Natural killer cell (primary cell): ENCODE measurements at regions not wholly inside any gene's neighbourhood (a gene's known extent, or its start where the extent isn't known, plus 50 kb on each side); places are given as distances from the start of the nearest gene placed in this dataset.

Source experiments
- ATAC-seq, 3 donors: fragments of 150-1000 bp in 2 of 3; fragments of 200-7000 bp in 1 of 3; cut with Tn5 transposase; 1 replicate in 1 of 3; 2 replicates in 2 of 3; pipeline ENCODE4 v1.10.0; 2021; ENCODE audit warnings: mild to moderate bottlenecking in 2 of 3, moderate library complexity in 2 of 3
- DNase-seq, 2 donors: peaks; one replicate each; pipeline versions ENCODE4 v3.0.0 to v3.0.0-alpha.2; 2013 to 2021; ENCODE audit warnings: mixed read lengths in 1 of 2
- H3K27ac ChIP-seq: one replicate; pipeline ENCODE4 v1.5.1; 2013; ENCODE audit warnings: mild to moderate bottlenecking, low read length
- H3K27me3 ChIP-seq: one replicate; pipeline ENCODE4 v1.6.1; 2013; ENCODE audit warnings: low read length; ENCODE audit not compliant: control insufficient read depth, insufficient read depth
- H3K36me3 ChIP-seq: one replicate; pipeline ENCODE4 v1.6.1; 2013; ENCODE audit warnings: low read length; ENCODE audit not compliant: control insufficient read depth, insufficient read depth
- H3K4me1 ChIP-seq: one replicate; pipeline ENCODE4 v1.6.1; 2013; ENCODE audit warnings: low read length; ENCODE audit not compliant: control insufficient read depth, insufficient read depth
- H3K4me3 ChIP-seq: one replicate; pipeline ENCODE4 v1.5.1; 2013; ENCODE audit warnings: low read length
- H3K9me3 ChIP-seq: one replicate; pipeline ENCODE4 v1.6.1; 2013; ENCODE audit warnings: low read length; ENCODE audit not compliant: control insufficient read depth, insufficient read depth
- H3K27ac Mint-ChIP-seq, 2 donors: one replicate each; pipeline ENCODE4 v1.8.0; 2022; ENCODE audit warnings: mild to moderate bottlenecking in 2 of 2, mixed read lengths in 2 of 2, moderate library complexity in 1 of 2
- H3K27me3 Mint-ChIP-seq, 2 donors: one replicate each; pipeline ENCODE4 v1.8.0; 2022; ENCODE audit warnings: low read depth in 2 of 2, mixed read lengths in 2 of 2
- H3K36me3 Mint-ChIP-seq: one replicate; pipeline ENCODE4 v1.8.0; 2022; ENCODE audit warnings: mixed read lengths
- H3K4me1 Mint-ChIP-seq, 2 donors: one replicate each; pipeline ENCODE4 v1.8.0; 2022; ENCODE audit warnings: mixed read lengths in 2 of 2
- H3K4me3 Mint-ChIP-seq: one replicate; pipeline ENCODE4 v1.8.0; 2022; ENCODE audit warnings: mild to moderate bottlenecking, moderate library complexity, mixed read lengths
- H3K9me3 Mint-ChIP-seq, 2 donors: one replicate each; pipeline ENCODE4 v1.8.0; 2022; ENCODE audit warnings: mixed read lengths in 2 of 2
- WGBS: methylation state at CpG from one replicate; pipeline ENCODE4 v1.1.7; 2013; ENCODE audit warnings: missing lambda C conversion rate; ENCODE audit not compliant: insufficient coverage; 5-methylcytosine and 5-hydroxymethylcytosine counted together
- intact Hi-C: fragments of 100-400 bp; cut with micrococcal nuclease; formaldehyde crosslinking; loops from one replicate; pipeline ENCODE4 v1.14.2; 2022
- TF ChIP-seq, protein P1 (sequence below): fragments of 200-600 bp; IDR thresholded peaks from one replicate; pipeline ENCODE4 v1.8.0; 2022; ENCODE audit warnings: antibody characterized with exemption

DNA sequence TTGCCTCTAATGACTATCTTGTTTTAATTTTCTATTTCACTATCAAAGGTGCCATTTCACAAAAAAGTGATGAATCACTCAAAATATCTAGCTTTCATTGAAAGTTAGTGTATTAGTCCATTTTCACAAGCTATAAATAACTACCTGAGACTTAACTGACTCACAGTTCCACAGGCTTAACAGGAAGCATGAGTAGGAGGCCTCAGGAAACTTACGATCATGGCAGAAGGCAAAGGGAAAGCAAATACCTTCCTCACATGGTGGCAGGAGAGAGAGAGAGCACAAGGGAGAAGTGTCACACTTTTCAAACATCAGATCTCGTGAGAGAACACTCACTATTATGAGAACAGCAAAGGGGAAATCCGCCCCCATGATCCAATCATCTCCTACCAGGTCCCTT is 1220.4 kb upstream of the ZEB2 start:
- Histone ChIP-seq H3K4me3 (no peak overlapping the region), H3K27me3 (no peaks in the 10 kb centered on the region), H3K4me1 (no peaks in the 10 kb centered on the region), H3K36me3 (no peaks in the 10 kb centered on the region), H3K27ac (no peak overlapping the region), H3K9me3 (no peaks in the 10 kb centered on the region)
- H3K27me3 Mint-ChIP-seq: peaks cover 3 to 9% of the 10 kb centered on the region in 2 donors
- DNase-seq (no peak), ATAC-seq (no peak)
- no peaks in the 10 kb centered on the region for H3K9me3 Mint-ChIP-seq
- H3K4me1 Mint-ChIP-seq: no peaks in the 10 kb centered on the region
- no peaks in the 10 kb centered on the region for H3K36me3 Mint-ChIP-seq
- TF ChIP-seq, protein P1, sequence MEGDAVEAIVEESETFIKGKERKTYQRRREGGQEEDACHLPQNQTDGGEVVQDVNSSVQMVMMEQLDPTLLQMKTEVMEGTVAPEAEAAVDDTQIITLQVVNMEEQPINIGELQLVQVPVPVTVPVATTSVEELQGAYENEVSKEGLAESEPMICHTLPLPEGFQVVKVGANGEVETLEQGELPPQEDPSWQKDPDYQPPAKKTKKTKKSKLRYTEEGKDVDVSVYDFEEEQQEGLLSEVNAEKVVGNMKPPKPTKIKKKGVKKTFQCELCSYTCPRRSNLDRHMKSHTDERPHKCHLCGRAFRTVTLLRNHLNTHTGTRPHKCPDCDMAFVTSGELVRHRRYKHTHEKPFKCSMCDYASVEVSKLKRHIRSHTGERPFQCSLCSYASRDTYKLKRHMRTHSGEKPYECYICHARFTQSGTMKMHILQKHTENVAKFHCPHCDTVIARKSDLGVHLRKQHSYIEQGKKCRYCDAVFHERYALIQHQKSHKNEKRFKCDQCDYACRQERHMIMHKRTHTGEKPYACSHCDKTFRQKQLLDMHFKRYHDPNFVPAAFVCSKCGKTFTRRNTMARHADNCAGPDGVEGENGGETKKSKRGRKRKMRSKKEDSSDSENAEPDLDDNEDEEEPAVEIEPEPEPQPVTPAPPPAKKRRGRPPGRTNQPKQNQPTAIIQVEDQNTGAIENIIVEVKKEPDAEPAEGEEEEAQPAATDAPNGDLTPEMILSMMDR: no peak
- H3K27ac Mint-ChIP-seq: no peak overlapping the region
- H3K4me3 Mint-ChIP-seq: no peak overlapping the region
- WGBS: 100% methylated on average over 1 of the region's 3 CpGs
- intact Hi-C loops: no loop called here

DNA sequence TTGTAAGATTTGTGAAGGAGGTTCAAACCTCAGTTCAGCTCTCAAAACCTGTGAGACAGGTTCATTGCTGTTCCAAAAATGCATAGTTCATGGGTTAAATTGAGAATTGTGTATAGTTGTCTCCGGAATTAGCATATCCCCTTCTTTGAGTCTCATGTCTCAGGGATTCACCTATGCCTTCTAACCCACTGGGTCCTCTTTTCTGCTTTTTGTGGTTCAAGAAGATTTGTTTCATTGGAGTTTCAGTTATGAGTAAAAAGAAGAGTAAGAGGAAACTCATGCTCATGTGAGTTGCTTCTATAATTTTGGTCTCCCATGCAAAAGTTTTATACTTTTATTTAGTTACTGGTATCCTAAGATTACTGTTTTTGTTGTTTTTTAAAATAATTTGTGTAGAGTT is 1219.8 kb upstream of the ZEB2 start:
- Histone ChIP-seq H3K27me3 (no peaks in the 10 kb centered on the region), H3K36me3 (no peaks in the 10 kb centered on the region), H3K4me1 (no peaks in the 10 kb centered on the region), H3K27ac (no peak overlapping the region), H3K4me3 (no peak overlapping the region), H3K9me3 (no peaks in the 10 kb centered on the region)
- TF ChIP-seq, protein P1: no peak
- Mint-ChIP-seq H3K4me3 (no peak overlapping the region), H3K4me1 (no peaks in the 10 kb centered on the region), H3K36me3 (no peaks in the 10 kb centered on the region), H3K9me3 (no peaks in the 10 kb centered on the region), H3K27ac (no peak overlapping the region), H3K27me3 (peaks cover 4 to 12% of the 10 kb centered on the region in 2 donors)
- intact Hi-C loops: no loop called here
- ATAC-seq (no peak), DNase-seq (no peak)
- WGBS: 83% methylated on average over 1 of the region's 1 CpG

DNA sequence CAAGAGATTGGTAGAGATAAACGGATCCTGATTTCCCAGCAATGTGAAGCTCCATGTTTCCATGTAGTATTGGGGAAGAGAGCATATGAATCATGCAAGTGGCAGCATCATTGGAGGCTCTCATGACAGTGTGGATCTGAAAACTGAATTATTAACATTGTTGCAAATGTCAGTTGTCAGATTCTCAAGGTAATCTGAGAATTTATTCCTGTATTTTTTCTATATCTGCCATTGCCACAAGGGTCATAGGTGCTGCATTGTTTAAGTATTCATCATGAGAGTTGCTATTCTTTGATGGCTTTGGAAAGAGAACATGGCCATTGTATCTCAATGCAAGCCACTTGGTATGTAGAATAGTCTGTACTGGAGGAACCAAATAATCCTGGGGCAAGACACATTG is 1217.0 kb upstream of the ZEB2 start:
- Histone ChIP-seq H3K4me3 (no peak overlapping the region), H3K36me3 (no peaks in the 10 kb centered on the region), H3K27me3 (no peaks in the 10 kb centered on the region), H3K27ac (no peak overlapping the region), H3K4me1 (no peaks in the 10 kb centered on the region), H3K9me3 (no peaks in the 10 kb centered on the region)
- Mint-ChIP-seq H3K4me3 (no peak overlapping the region), H3K4me1 (no peaks in the 10 kb centered on the region), H3K27ac (no peak overlapping the region), H3K9me3 (no peaks in the 10 kb centered on the region), H3K27me3 (peaks cover 8 to 23% of the 10 kb centered on the region in 2 donors), H3K36me3 (no peaks in the 10 kb centered on the region)
- ATAC-seq (no peak), DNase-seq (no peak)
- intact Hi-C loops: no loop called here
- WGBS: 90% methylated on average over 1 of the region's 1 CpG
- TF ChIP-seq, protein P1: no peak

DNA sequence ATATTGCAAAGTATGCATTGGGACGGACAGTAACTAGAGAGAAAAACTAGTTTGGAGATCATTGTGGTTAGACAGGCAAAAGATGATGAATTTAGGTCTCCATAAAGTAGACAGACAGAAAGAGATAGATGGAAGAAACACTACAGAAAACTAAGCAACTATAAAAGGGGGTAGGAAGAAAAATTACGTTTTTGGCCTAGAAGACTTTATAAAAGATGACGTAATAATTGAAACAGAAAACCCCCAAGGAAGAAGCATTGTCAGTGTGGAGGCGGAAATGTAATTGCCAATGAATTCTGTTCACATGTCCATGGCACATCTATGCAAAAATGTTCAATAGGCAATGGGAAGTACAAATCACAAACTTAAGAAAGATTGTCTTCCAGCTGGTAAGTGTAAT is 1211.5 kb upstream of the ZEB2 start:
- TF ChIP-seq, protein P1: no peak
- intact Hi-C loops: no loop called here
- no peaks in the 10 kb centered on the region for H3K36me3 Mint-ChIP-seq
- Histone ChIP-seq H3K4me1 (no peaks in the 10 kb centered on the region), H3K36me3 (no peaks in the 10 kb centered on the region), H3K27ac (no peak overlapping the region), H3K9me3 (no peaks in the 10 kb centered on the region), H3K4me3 (no peak overlapping the region), H3K27me3 (no peaks in the 10 kb centered on the region)
- DNase-seq: no peak
- no peak overlapping the region for H3K4me3 Mint-ChIP-seq
- 83% methylated on average over 4 of the region's 4 CpGs for WGBS
- H3K27me3 Mint-ChIP-seq: peaks cover 10 to 15% of the 10 kb centered on the region in 2 donors
- H3K4me1 Mint-ChIP-seq: no peaks in the 10 kb centered on the region
- H3K9me3 Mint-ChIP-seq: peaks cover 0 to 2% of the 10 kb centered on the region in 2 donors
- no peak overlapping the region for H3K27ac Mint-ChIP-seq
- ATAC-seq: no peak
